H9 (cell line): ENCODE measurements at regions not wholly inside any gene's neighbourhood (a gene's known extent, or its start where the extent isn't known, plus 50 kb on each side); places are given as distances from the start of the nearest gene placed in this dataset.

Source experiments
- DNase-seq: peaks from one replicate; pipeline ENCODE4 v3.0.0-alpha.2; 2017
- H2AFZ ChIP-seq: one replicate; pipeline ENCODE4 v1.6.1; 2013; ENCODE audit warnings: mild to moderate bottlenecking, low read length, control low read depth, moderate library complexity
- H2AK5ac ChIP-seq: 2 replicates; pipeline ENCODE4 v1.6.1; 2013; ENCODE audit warnings: low read length, control low read depth, mixed read lengths; ENCODE audit not compliant: insufficient read length
- H2BK120ac ChIP-seq: one replicate; pipeline ENCODE4 v1.6.1; 2013; ENCODE audit warnings: low read depth, mild to moderate bottlenecking, low read length, control low read depth, inconsistent platforms; ENCODE audit not compliant: poor library complexity, severe bottlenecking
- H2BK12ac ChIP-seq: 2 replicates; pipeline ENCODE4 v1.6.1; 2013; ENCODE audit warnings: low read length, control low read depth, mixed read lengths, low read depth; ENCODE audit not compliant: insufficient read length
- H2BK15ac ChIP-seq: 2 replicates; pipeline ENCODE4 v1.6.1; 2013; ENCODE audit warnings: low read depth, low read length, control low read depth
- H2BK20ac ChIP-seq: one replicate; pipeline ENCODE4 v1.6.1; 2013; ENCODE audit warnings: low read depth, mild to moderate bottlenecking, low read length, control low read depth, inconsistent platforms; ENCODE audit not compliant: poor library complexity, severe bottlenecking
- H2BK5ac ChIP-seq: 2 replicates; pipeline ENCODE4 v1.6.1; 2013; ENCODE audit warnings: low read length, control low read depth, mixed read lengths; ENCODE audit not compliant: insufficient read length
- H3K14ac ChIP-seq: 2 replicates; pipeline ENCODE4 v1.6.1; 2013; ENCODE audit warnings: low read length, control low read depth; ENCODE audit not compliant: insufficient read depth
- H3K18ac ChIP-seq: 2 replicates; pipeline ENCODE4 v1.6.1; 2013; ENCODE audit warnings: low read depth, mild to moderate bottlenecking, mixed read lengths, low read length, control low read depth; ENCODE audit not compliant: insufficient read length
- H3K23ac ChIP-seq: 2 replicates; pipeline ENCODE4 v1.6.1; 2013; ENCODE audit warnings: low read length, control low read depth, mixed read lengths, low read depth; ENCODE audit not compliant: insufficient read length
- H3K23me2 ChIP-seq: 2 replicates; pipeline ENCODE4 v1.6.1; 2013; ENCODE audit warnings: low read depth, mild to moderate bottlenecking, mixed read lengths, low read length, control low read depth; ENCODE audit not compliant: insufficient read length, poor library complexity, severe bottlenecking
- H3K27ac ChIP-seq: 2 replicates; pipeline ENCODE4 v1.5.1; 2013; ENCODE audit warnings: low read length, control low read depth, mixed read lengths, low read depth; ENCODE audit not compliant: insufficient read length
- H3K27me3 ChIP-seq: 2 replicates; pipeline ENCODE4 v1.6.1; 2013; ENCODE audit warnings: low read length, control low read depth, inconsistent platforms; ENCODE audit not compliant: insufficient read depth
- H3K4ac ChIP-seq: 2 replicates; pipeline ENCODE4 v1.6.1; 2013; ENCODE audit warnings: low read depth, mild to moderate bottlenecking, control low read depth, inconsistent platforms, low read length, moderate library complexity
- H3K4me1 ChIP-seq: 2 replicates; pipeline ENCODE4 v1.6.1; 2013; ENCODE audit warnings: low read length, control low read depth, inconsistent platforms; ENCODE audit not compliant: insufficient read depth
- H3K4me2 ChIP-seq: 2 replicates; pipeline ENCODE4 v1.6.1; 2013; ENCODE audit warnings: low read length, control low read depth, mixed read lengths; ENCODE audit not compliant: insufficient read length, insufficient read depth
- H3K56ac ChIP-seq: 2 replicates; pipeline ENCODE4 v1.6.1; 2013; ENCODE audit warnings: low read depth, mild to moderate bottlenecking, mixed read lengths, low read length, control low read depth; ENCODE audit not compliant: insufficient read length
- H3K79me1 ChIP-seq: 2 replicates; pipeline ENCODE4 v1.6.1; 2013; ENCODE audit warnings: low read depth, mild to moderate bottlenecking, moderate library complexity, low read length, control low read depth, inconsistent platforms; ENCODE audit not compliant: insufficient read depth, poor library complexity, severe bottlenecking
- H3K79me2 ChIP-seq: 2 replicates; pipeline ENCODE4 v1.6.1; 2013; ENCODE audit warnings: low read length, control low read depth, inconsistent platforms; ENCODE audit not compliant: insufficient read depth
- H3K9ac ChIP-seq: 2 replicates; pipeline ENCODE4 v1.6.1; 2013; ENCODE audit warnings: low read length, control low read depth, mixed read lengths; ENCODE audit not compliant: insufficient read length; ENCODE audit errors: extremely low read depth
- H3K9me3 ChIP-seq: one replicate; pipeline ENCODE4 v1.6.1; 2013; ENCODE audit warnings: low read depth, low read length, inconsistent platforms; ENCODE audit not compliant: control insufficient read depth
- H3T11ph ChIP-seq: one replicate; pipeline ENCODE4 v1.6.1; 2013; ENCODE audit warnings: mild to moderate bottlenecking, low read length, control low read depth, inconsistent platforms
- H4K20me1 ChIP-seq: one replicate; pipeline ENCODE4 v1.6.1; 2013; ENCODE audit not compliant: control insufficient read depth, insufficient read length, insufficient read depth
- H4K5ac ChIP-seq: 2 replicates; pipeline ENCODE4 v1.6.1; 2013; ENCODE audit warnings: low read depth, mild to moderate bottlenecking, mixed read lengths, low read length, control low read depth; ENCODE audit not compliant: insufficient read length
- H4K8ac ChIP-seq: replicated peaks from 2 replicates; pipeline ENCODE4 v1.6.1; 2013; ENCODE audit warnings: low read length, control low read depth, mixed read lengths, low read depth; ENCODE audit not compliant: insufficient read length
- H4K91ac ChIP-seq: 2 replicates; pipeline ENCODE4 v1.6.1; 2013; ENCODE audit warnings: low read depth, mild to moderate bottlenecking, moderate library complexity, mixed read lengths, low read length, control low read depth; ENCODE audit not compliant: insufficient read length
- H3K27ac Mint-ChIP-seq, 3 experiments: 2 replicates in 2 of 3; 3 replicates in 1 of 3; pipeline ENCODE4 v1.8.0; 2020 to 2021; ENCODE audit warnings: mixed read lengths in 3 of 3, mild to moderate bottlenecking in 1 of 3, moderate library complexity in 1 of 3
- H3K27me3 Mint-ChIP-seq: 2 replicates; pipeline ENCODE4 v1.8.0; 2021; ENCODE audit warnings: low read depth, mild to moderate bottlenecking, moderate library complexity, mixed read lengths
- H3K36me3 Mint-ChIP-seq, 3 experiments: 2 replicates in 2 of 3; 3 replicates in 1 of 3; pipeline ENCODE4 v1.8.0; 2020 to 2021; ENCODE audit warnings: low read depth in 3 of 3, mixed read lengths in 3 of 3; ENCODE audit not compliant: insufficient read depth in 1 of 3
- H3K4me1 Mint-ChIP-seq, 2 experiments: 2 replicates each; pipeline ENCODE4 v1.8.0; 2020; ENCODE audit warnings: mixed read lengths in 2 of 2
- H3K4me3 Mint-ChIP-seq, 2 experiments: 2 replicates in 1 of 2; 3 replicates in 1 of 2; pipeline ENCODE4 v1.8.0; 2020 to 2021; ENCODE audit warnings: mild to moderate bottlenecking in 2 of 2, mixed read lengths in 2 of 2, moderate library complexity in 1 of 2
- H3K9me3 Mint-ChIP-seq, 2 experiments: 2 replicates in 1 of 2; 3 replicates in 1 of 2; pipeline ENCODE4 v1.8.0; 2020; ENCODE audit warnings: mild to moderate bottlenecking in 2 of 2, mixed read lengths in 2 of 2, moderate library complexity in 1 of 2
- CTCF ChIP-seq: fragments of 200-600 bp; sonication (generic); conservative IDR thresholded peaks from 3 replicates; pipeline ENCODE4 v1.8.0; 2021; ENCODE audit warnings: antibody characterized with exemption, mild to moderate bottlenecking
- WGBS: extraction: QIAGEN DNeasy Blood & Tissue Kit; methylation state at CpG from one replicate; pipeline ENCODE4 v1.1.7; 2013; ENCODE audit warnings: missing lambda C conversion rate, low lambda C conversion rate, mixed read lengths; ENCODE audit not compliant: insufficient read length; ENCODE audit errors: extremely low coverage; 5-methylcytosine and 5-hydroxymethylcytosine counted together

DNA sequence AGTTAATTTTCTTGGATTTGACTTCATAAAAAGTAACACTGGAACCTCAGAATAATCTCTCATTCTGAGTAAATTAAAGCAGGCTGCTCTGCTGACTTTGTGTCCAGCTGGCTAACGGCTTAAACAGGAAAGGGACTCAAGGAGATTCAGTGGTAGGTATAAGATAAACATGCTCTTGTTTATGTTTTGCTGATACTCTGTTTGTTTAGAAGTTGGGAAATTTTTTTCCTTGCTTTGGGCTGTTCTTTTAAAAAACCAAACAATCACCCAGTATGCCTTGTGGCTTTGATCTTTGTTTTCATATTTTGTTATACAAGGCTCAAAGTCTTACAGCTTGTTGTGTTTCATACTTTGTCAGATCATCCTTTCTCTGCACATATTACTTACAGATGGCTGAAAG, 237.6 kb upstream of the RIOK2 start:
- H2BK20ac ChIP-seq = no peak overlapping the region
- H3K4me1 ChIP-seq = no peaks in the 10 kb centered on the region
- no peak overlapping the region for H3K4me3 Mint-ChIP-seq
- no peaks in the 10 kb centered on the region for H3K9me3 ChIP-seq
- H3K23ac ChIP-seq = no peak overlapping the region
- no peak overlapping the region for H3K14ac ChIP-seq
- H3T11ph ChIP-seq = no peak overlapping the region
- H3K79me1 ChIP-seq = no peaks in the 10 kb centered on the region
- TF ChIP-seq CTCF = no peak
- no peak overlapping the region for H2BK120ac ChIP-seq
- no peaks in the 10 kb centered on the region for H3K9me3 Mint-ChIP-seq
- peaks cover 0 to 3% of the 10 kb centered on the region in 2 experiments; a peak in 1 of 4 replicates for H3K4me1 Mint-ChIP-seq
- no peak overlapping the region for H4K8ac ChIP-seq
- H2BK12ac ChIP-seq = no peak overlapping the region
- H3K23me2 ChIP-seq = no peaks in the 10 kb centered on the region
- no peak overlapping the region for H3K27ac Mint-ChIP-seq
- H3K27ac ChIP-seq = no peak overlapping the region
- no peaks in the 10 kb centered on the region for H3K79me2 ChIP-seq
- no peak overlapping the region for H2BK5ac ChIP-seq
- H3K56ac ChIP-seq = no peak overlapping the region
- no peak for DNase-seq
- no peak overlapping the region for H3K4ac ChIP-seq
- H3K4me2 ChIP-seq = no peak overlapping the region
- no peak overlapping the region for H2AK5ac ChIP-seq
- H2BK15ac ChIP-seq = no peak overlapping the region
- no peak overlapping the region for H2AFZ ChIP-seq
- no peak overlapping the region for H3K18ac ChIP-seq
- no peaks in the 10 kb centered on the region for H4K20me1 ChIP-seq
- no peaks in the 10 kb centered on the region for H3K27me3 Mint-ChIP-seq
- H3K9ac ChIP-seq = no peak overlapping the region
- H4K91ac ChIP-seq = no peak overlapping the region
- no peaks in the 10 kb centered on the region for H3K27me3 ChIP-seq
- no CpG with 5 or more reads among the region's 1 CpG for WGBS
- H4K5ac ChIP-seq = no peak overlapping the region
- no peaks in the 10 kb centered on the region for H3K36me3 Mint-ChIP-seq
